H1 (cell line): ENCODE measurements at regions not wholly inside any gene's neighbourhood (a gene's known extent, or its start where the extent isn't known, plus 50 kb on each side); places are given as distances from the start of the nearest gene placed in this dataset.

Experiments used
- EGR1 ChIP-seq: IDR thresholded peaks from 2 replicates; pipeline ENCODE4 v1.6.1; 2011; ENCODE audit warnings: low read depth, low read length, borderline replicate concordance

GRCh38 chr21:32144851-32145250 is 134.0 kb downstream of the MIS18A start (continued):
- TF ChIP-seq EGR1: no peak
